ENCODE measurements at regions not wholly inside any gene's neighbourhood (a gene's known extent, or its start where the extent isn't known, plus 50 kb on each side); places are given as distances from the start of the nearest gene placed in this dataset.

DNA sequence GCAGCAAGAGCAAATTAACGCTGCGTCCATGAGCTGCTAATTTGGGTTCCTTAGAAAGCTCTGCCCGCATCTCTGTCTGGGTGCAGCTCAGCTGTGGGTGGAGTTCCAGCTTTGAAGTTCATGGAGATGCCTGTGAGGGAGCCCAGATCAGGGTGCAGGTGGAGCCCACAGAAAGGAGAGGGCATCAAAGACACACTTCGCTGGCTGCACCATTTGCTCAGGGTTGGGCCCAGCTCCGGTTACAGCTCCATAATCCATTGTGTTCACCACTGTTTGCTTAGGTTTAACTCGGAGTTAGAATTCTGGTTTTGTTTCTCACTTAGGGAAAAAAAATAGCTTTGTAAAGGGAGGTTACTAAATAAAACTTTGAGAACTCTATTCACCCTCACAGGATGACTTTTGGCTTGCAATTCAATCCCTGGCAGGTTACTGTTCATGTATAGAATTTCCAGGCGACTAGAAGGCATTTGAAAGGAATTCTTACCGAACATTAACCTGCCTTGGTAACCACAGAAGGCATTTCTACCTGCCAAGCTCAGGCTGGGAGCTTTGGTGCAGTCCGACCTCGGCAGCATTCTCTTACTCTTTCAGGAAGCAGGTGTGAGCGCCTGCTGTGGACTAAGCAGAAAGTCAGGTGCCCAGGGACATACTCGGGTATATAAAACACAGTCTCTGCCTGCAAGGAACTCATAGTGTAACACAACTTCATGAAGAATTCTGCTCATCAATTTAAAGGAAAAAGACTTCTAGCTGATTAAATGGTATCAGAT, 179.5 kb upstream of the RNF32 start:
- TF ChIP-seq, protein P1, sequence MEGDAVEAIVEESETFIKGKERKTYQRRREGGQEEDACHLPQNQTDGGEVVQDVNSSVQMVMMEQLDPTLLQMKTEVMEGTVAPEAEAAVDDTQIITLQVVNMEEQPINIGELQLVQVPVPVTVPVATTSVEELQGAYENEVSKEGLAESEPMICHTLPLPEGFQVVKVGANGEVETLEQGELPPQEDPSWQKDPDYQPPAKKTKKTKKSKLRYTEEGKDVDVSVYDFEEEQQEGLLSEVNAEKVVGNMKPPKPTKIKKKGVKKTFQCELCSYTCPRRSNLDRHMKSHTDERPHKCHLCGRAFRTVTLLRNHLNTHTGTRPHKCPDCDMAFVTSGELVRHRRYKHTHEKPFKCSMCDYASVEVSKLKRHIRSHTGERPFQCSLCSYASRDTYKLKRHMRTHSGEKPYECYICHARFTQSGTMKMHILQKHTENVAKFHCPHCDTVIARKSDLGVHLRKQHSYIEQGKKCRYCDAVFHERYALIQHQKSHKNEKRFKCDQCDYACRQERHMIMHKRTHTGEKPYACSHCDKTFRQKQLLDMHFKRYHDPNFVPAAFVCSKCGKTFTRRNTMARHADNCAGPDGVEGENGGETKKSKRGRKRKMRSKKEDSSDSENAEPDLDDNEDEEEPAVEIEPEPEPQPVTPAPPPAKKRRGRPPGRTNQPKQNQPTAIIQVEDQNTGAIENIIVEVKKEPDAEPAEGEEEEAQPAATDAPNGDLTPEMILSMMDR (IDR thresholded peaks at IDR 0.05), result no peak
- TF ChIP-seq, protein P2, sequence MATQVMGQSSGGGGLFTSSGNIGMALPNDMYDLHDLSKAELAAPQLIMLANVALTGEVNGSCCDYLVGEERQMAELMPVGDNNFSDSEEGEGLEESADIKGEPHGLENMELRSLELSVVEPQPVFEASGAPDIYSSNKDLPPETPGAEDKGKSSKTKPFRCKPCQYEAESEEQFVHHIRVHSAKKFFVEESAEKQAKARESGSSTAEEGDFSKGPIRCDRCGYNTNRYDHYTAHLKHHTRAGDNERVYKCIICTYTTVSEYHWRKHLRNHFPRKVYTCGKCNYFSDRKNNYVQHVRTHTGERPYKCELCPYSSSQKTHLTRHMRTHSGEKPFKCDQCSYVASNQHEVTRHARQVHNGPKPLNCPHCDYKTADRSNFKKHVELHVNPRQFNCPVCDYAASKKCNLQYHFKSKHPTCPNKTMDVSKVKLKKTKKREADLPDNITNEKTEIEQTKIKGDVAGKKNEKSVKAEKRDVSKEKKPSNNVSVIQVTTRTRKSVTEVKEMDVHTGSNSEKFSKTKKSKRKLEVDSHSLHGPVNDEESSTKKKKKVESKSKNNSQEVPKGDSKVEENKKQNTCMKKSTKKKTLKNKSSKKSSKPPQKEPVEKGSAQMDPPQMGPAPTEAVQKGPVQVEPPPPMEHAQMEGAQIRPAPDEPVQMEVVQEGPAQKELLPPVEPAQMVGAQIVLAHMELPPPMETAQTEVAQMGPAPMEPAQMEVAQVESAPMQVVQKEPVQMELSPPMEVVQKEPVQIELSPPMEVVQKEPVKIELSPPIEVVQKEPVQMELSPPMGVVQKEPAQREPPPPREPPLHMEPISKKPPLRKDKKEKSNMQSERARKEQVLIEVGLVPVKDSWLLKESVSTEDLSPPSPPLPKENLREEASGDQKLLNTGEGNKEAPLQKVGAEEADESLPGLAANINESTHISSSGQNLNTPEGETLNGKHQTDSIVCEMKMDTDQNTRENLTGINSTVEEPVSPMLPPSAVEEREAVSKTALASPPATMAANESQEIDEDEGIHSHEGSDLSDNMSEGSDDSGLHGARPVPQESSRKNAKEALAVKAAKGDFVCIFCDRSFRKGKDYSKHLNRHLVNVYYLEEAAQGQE (IDR thresholded peaks at IDR 0.05; ENCODE audit: insufficient read depth in 1 of 2, low read depth in 2 of 2, low read length in 1 of 2), result no peak
- TF ChIP-seq SIN3A (IDR thresholded peaks at IDR 0.05; ENCODE audit: borderline replicate concordance, insufficient read depth, low read depth, low read length) (no peak), POLR2AphosphoS5 (IDR thresholded peaks at IDR 0.05; ENCODE audit: low read depth, low read length) (no peak), TCF7L2 (IDR thresholded peaks at IDR 0.05; ENCODE audit: low read depth, low read length) (no peak)

Measured in Panc1 (cell line).